ENCODE measurements at regions not wholly inside any gene's neighbourhood (a gene's known extent, or its start where the extent isn't known, plus 50 kb on each side); places are given as distances from the start of the nearest gene placed in this dataset.

- TF ChIP-seq POLR2A (IDR thresholded peaks at IDR 0.05) (no peak), CTCF (IDR thresholded peaks at IDR 0.05) (no peak)
Measured at GRCh38 chr2:167524786-167525185, 636.5 kb downstream of the XIRP2 start.
